GM18502 (cell line): ENCODE measurements at regions not wholly inside any gene's neighbourhood (a gene's known extent, or its start where the extent isn't known, plus 50 kb on each side); places are given as distances from the start of the nearest gene placed in this dataset.
A peak's percentile ranks its signal among the peaks of the same experiment; 100 is the strongest.

ENCODE experiments used
- ATAC-seq: cut with Tn5 transposase; IDR thresholded peaks from one replicate; pipeline ENCODE4 v1.9.1; 2021; ENCODE audit warnings: mild to moderate bottlenecking; ENCODE audit not compliant: unreplicated experiment, poor library complexity

DNA sequence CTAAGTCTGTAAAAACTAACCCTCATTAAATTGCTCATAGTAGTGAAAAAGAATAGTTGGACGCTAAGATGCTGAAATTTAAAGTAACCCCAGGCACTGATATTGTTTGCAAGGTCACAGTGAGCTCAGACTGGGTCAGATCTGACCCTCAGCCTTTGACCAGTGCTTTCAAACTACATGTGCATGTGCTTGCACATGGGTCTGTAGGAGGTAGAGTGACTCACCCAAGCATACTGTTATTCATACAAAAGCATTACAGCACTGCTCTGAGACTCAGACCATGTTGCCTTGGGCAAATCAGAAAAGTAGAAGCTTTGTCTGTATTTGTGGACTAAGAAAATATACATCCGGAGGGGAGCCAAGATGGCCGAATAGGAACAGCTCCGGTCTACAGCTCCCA, 326.4 kb upstream of the MARCKS start:
- ATAC-seq, result no peak

GRCh38 chr6:113539202-113539601, 317.9 kb upstream of the MARCKS start:
- ATAC-seq, result no peak

- ATAC-seq, result no peak
These were observed 317.5 kb upstream of the MARCKS start for GRCh38 chr6:113539623-113540022.

GRCh38 chr6:113540466-113540865, 316.7 kb upstream of the MARCKS start:
- no peak for ATAC-seq

DNA sequence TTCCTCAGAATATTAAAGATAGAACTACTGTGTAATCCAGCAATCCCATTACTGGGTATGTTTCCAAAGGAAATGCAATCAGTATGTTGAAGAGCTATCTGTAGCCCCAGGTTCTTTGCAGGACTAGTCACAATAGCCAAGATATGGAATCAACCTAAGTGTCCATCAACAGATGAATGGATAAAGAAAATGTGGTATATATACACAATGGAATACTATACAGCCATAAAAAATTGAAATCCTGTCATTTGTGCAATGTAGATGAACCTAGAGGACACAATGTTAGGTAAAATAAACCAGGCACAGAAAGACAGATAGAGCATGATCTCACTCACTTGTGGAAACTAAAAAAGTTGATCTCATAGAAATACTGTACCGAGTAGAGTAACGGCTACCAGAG, 306.0 kb upstream of the MARCKS start:
- ATAC-seq, result no peak

- no peak for ATAC-seq
These were observed 300.4 kb upstream of the MARCKS start for GRCh38 chr6:113556775-113557174.

DNA sequence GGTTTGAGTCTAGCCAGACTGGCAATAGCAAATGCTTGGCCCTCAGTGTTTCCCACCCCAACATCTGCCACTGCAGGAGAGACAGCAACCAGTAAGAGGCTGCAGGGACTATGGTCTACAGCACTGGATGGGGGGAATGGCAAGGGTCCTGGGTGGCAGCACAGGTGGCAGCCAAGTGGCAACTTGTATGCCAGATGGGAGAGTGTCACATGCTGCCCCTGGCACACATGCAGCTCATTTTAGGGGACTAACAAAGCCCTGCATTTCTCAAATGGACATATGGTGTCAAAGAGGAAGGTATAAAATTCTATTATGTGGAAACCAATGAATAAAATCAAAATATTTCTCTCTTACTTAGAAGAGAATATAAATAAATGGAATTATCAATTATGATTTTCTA, 298.7 kb upstream of the MARCKS start:
- no peak for ATAC-seq

- no peak for ATAC-seq
These were observed 298.2 kb upstream of the MARCKS start for GRCh38 chr6:113558966-113559365.

DNA sequence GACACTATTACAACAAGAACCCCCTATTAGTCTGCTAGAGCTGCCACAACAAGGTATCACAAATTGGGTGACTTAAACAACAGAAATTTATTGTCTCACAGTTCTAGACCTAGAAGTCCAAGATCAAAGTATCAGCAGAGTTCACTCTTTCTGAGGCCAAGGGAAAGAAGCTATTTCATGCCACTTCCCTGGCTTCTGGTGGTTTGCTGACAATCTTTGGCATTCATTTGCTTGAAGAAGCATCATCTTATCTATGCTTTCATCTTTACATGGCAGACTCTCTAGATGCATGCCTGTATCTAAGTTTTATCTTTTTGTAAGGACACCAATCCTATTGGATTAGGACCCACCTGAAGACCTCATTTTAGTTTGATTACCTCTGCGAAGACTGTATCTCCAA, 296.8 kb upstream of the MARCKS start:
- no peak for ATAC-seq

GRCh38 chr6:113560908-113561307, 296.2 kb upstream of the MARCKS start:
- ATAC-seq, result no peak

- peak; percentile 55 for ATAC-seq
These were observed 294.9 kb upstream of the MARCKS start for GRCh38 chr6:113562248-113562647.

DNA sequence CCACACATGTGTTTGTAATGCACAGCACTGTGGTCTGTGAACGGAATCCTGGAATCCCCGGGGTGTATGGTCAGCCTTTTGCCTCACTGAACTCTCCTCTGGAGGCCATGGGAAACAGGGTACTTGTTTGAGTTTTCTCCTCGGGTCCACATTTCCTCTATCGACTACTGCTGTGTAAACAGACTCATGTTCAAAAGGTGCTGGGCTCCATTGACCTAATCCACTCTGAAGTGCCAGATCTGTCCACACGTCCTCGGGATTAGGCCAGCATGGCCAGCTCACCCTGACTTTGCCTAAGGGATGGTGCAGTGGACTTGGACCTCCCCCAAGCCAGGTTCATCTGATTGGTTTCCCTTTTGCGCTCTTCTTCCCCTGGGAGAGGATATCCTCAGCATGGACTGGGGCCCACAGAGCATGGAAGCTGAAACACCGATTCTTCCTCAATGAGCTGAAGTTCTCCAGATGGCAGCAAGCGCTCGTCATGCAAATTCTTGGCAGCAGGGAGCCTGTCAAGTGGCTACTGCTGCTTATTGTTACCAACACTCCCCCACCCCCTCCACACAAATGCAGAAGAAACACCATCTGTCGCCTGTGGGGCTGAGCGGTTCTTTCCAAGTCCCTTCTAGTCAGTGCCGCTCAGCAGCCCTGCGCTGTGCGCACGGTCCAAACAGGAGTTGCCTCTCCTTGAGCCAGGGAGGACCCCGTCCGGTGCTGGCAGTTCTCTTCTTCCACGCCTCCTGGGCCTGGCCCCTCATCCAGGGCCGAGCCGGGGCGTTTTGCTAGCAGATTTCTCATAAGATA, 292.6 kb upstream of the MARCKS start:
- peak; percentile 76 for ATAC-seq

GRCh38 chr6:113565306-113565705, 291.8 kb upstream of the MARCKS start:
- no peak for ATAC-seq

DNA sequence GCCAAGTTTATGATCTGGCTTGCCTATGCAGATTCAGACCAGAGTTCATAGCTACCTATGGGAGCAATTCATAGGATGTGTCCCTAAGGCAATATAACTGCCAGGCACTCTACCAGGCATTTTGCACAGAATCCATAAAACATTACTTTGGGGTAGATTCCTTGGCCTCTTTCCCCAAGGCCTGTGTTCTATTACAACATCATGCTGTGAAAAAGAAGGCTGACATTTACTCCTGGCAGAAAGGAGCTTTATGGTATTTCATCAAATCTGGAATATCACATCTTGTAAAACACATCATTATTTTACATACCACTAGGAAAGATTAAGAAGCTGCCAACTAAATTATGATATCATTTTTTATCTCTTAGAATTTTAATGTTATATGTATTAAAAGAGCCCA, 287.0 kb upstream of the MARCKS start:
- no peak for ATAC-seq

GRCh38 chr6:113570641-113571040, 286.5 kb upstream of the MARCKS start:
- ATAC-seq, result no peak

GRCh38 chr6:113574147-113574546, 283.0 kb upstream of the MARCKS start:
- ATAC-seq, result no peak

DNA sequence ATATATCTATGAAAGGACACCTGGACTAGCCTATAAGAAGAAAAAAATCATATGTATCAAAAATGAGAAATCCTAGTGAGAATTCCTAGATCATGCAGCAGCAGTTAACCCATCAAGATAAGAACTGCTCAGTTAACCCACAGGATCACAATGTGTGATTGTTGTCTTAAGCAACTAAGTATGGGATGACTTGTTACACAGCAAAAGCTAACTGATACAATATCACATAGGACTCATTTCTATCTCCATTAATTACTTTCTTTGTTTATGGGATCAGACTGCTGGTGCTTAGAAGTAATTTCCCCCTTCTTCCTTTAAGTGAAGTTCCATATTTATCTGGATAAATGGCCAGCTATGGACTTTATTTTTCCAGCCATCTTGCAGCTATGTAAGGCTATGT, 280.8 kb upstream of the MARCKS start:
- ATAC-seq, result no peak

GRCh38 chr6:113578691-113579090, 278.5 kb upstream of the MARCKS start:
- no peak for ATAC-seq

GRCh38 chr6:113584767-113585166, 272.4 kb upstream of the MARCKS start:
- ATAC-seq, result no peak

DNA sequence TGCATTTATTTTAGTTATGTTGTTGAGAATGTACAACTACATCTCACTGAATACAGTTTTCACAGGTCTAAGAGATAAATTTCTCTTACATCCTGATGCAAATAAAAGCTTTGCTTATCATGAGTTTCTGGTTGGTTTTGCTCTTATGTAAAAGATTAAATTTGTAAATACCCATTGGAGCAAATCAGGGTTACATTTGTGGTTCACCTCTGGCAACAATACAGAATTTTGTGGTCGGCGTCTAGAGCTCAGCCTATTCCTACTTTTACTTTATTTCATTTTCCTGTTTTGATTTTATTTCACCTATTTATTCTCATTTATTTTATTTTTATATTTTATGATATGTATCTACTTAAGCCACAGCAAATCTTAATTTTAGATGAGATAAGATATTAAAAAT, 271.9 kb upstream of the MARCKS start:
- no peak for ATAC-seq

GRCh38 chr6:113586413-113587077, 270.6 kb upstream of the MARCKS start:
- ATAC-seq, result no peak
